Right ventricle myocardium inferior (tissue), 1 donor: ENCODE measurements at regions not wholly inside any gene's neighbourhood (a gene's known extent, or its start where the extent isn't known, plus 50 kb on each side); places are given as distances from the start of the nearest gene placed in this dataset.
"Not testable (repeated sequence)": the region's sequence is repeated elsewhere in the genome, so short reads cannot be mapped to it uniquely, and the experiment has no call there.

Experiments used
- ATAC-seq: fragments of 200-7000 bp; cut with Tn5 transposase; one replicate; pipeline ENCODE4 v1.9.1; 2020; ENCODE audit warnings: mild to moderate bottlenecking, moderate library complexity
- DNase-seq: peaks from one replicate; pipeline ENCODE4 v3.0.0; 2021; ENCODE audit errors: missing footprints
- intact Hi-C: fragments of 100-400 bp; cut with DNase I; formaldehyde crosslinking; loops from one replicate; pipeline ENCODE4 v1.11.0; 2022
- donor health status: DM: no; HTN: yes; CAD: no; lungs with severe emphysema.

- ATAC-seq (no peak), DNase-seq (no peak)
- intact Hi-C loops: no loop called here
Measured at GRCh38 chr9:108419379-108419778, 436.4 kb downstream of the ACTL7B start.

GRCh38 chr9:108417726-108418125, 438.1 kb downstream of the ACTL7B start:
- ATAC-seq (no peak), DNase-seq (no peak)
- intact Hi-C loops: no loop called here

GRCh38 chr9:108417312-108417711, 438.5 kb downstream of the ACTL7B start:
- DNase-seq (no peak), ATAC-seq (no peak)
- intact Hi-C loops: no loop called here

- DNase-seq: no peak
Measured at GRCh38 chr9:108416324-108416723, 439.5 kb downstream of the ACTL7B start.

GRCh38 chr9:108413809-108414208, 442.0 kb downstream of the ACTL7B start:
- intact Hi-C loops: no loop called here
- no peak for ATAC-seq
- DNase-seq: no peak

More at GRCh38 chr9:108416324-108416723, 439.5 kb downstream of the ACTL7B start:
- ATAC-seq: no peak
- intact Hi-C loops: no loop called here

- no peak for ATAC-seq
Measured at GRCh38 chr9:108412755-108413154, 443.0 kb downstream of the ACTL7B start.

GRCh38 chr9:108411632-108412031, 444.2 kb downstream of the ACTL7B start:
- intact Hi-C loops: no loop called here
- DNase-seq (no peak), ATAC-seq (no peak)

More at GRCh38 chr9:108412755-108413154, 443.0 kb downstream of the ACTL7B start:
- DNase-seq: no peak
- intact Hi-C loops: no loop called here

- no peak for DNase-seq
- intact Hi-C loops: no loop called here
- ATAC-seq: no peak
Measured at GRCh38 chr9:108410161-108410560, 445.6 kb downstream of the ACTL7B start.

GRCh38 chr9:108400297-108400696, 455.5 kb downstream of the ACTL7B start:
- DNase-seq: no peak
- ATAC-seq: no peak
- intact Hi-C loops: no loop called here

- no peak for DNase-seq
- intact Hi-C loops: no loop called here
Measured at GRCh38 chr9:108399851-108400250, 455.9 kb downstream of the ACTL7B start.

GRCh38 chr9:108397286-108397685, 458.5 kb downstream of the ACTL7B start:
- ATAC-seq: no peak
- DNase-seq: no peak
- intact Hi-C loops: no loop called here

More at GRCh38 chr9:108399851-108400250, 455.9 kb downstream of the ACTL7B start:
- ATAC-seq: no peak

GRCh38 chr9:108396611-108397010, 459.2 kb downstream of the ACTL7B start:
- no peak for ATAC-seq
- intact Hi-C loops: no loop called here

GRCh38 chr9:108396193-108396592, 459.6 kb downstream of the ACTL7B start:
- no peak for DNase-seq
- intact Hi-C loops: no loop called here
- no peak for ATAC-seq

More at GRCh38 chr9:108396611-108397010, 459.2 kb downstream of the ACTL7B start:
- DNase-seq: no peak

- ATAC-seq (no peak), DNase-seq (no peak)
- intact Hi-C loops: no loop called here
Measured at GRCh38 chr9:108395421-108395820, 460.4 kb downstream of the ACTL7B start.

- intact Hi-C loops: no loop called here
- no peak for DNase-seq
- no peak for ATAC-seq
Measured at GRCh38 chr9:108394726-108395125, 461.1 kb downstream of the ACTL7B start.

- DNase-seq, intact Hi-C loops, ATAC-seq: not testable (repeated sequence)
Measured at GRCh38 chr9:108393481-108394001, 462.2 kb downstream of the ACTL7B start.

- ATAC-seq (no peak), DNase-seq (no peak)
- intact Hi-C loops: no loop called here
Measured at GRCh38 chr9:108392877-108393276, 462.9 kb downstream of the ACTL7B start.

- intact Hi-C loops: no loop called here
- no peak for ATAC-seq
- DNase-seq: no peak
Measured at GRCh38 chr9:108389056-108389455, 466.7 kb downstream of the ACTL7B start.

- DNase-seq (no peak), ATAC-seq (no peak)
- intact Hi-C loops: no loop called here
Measured at GRCh38 chr9:108386859-108387384, 468.9 kb downstream of the ACTL7B start.

GRCh38 chr9:108386032-108386431, 469.8 kb downstream of the ACTL7B start:
- DNase-seq: no peak
- intact Hi-C loops: no loop called here
- no peak for ATAC-seq

GRCh38 chr9:108383796-108384195, 472.0 kb downstream of the ACTL7B start:
- ATAC-seq (no peak), DNase-seq (no peak)
- intact Hi-C loops: no loop called here
